Body of pancreas (tissue), 4 donors: ENCODE measurements at regions not wholly inside any gene's neighbourhood (a gene's known extent, or its start where the extent isn't known, plus 50 kb on each side); places are given as distances from the start of the nearest gene placed in this dataset.

ENCODE experiments used
- ATAC-seq: fragments of 150-250 bp; one replicate; pipeline ENCODE4 v1.9.1; 2016
- DNase-seq, 4 donors: peaks; one replicate each; pipeline ENCODE4 v3.0.0-alpha.2; 2019
- H3K27ac ChIP-seq, 4 donors: fragments of 200-600 bp; sonication (generic); 1 replicate in 3 of 4; 2 replicates in 1 of 4; pipeline versions ENCODE4 v1.5.1 to v1.6.1; 2016 to 2019; ENCODE audit warnings: mild to moderate bottlenecking in 1 of 4, mixed read lengths in 1 of 4, moderate library complexity in 1 of 4
- H3K27me3 ChIP-seq, 2 donors: fragments of 200-600 bp; sonication (generic); one replicate each; pipeline ENCODE4 v1.6.0; 2016; ENCODE audit warnings: mild to moderate bottlenecking in 1 of 2
- H3K36me3 ChIP-seq, 2 donors: fragments of 200-600 bp; sonication (generic); replicated peaks in 1 of 2; 2 replicates each; pipeline ENCODE4 v1.5.1; 2016; ENCODE audit warnings: low read depth in 2 of 2; ENCODE audit not compliant: insufficient read depth in 1 of 2
- H3K4me1 ChIP-seq: fragments of 200-600 bp; sonication (generic); one replicate; pipeline ENCODE4 v1.6.0; 2016
- H3K4me3 ChIP-seq, 2 donors: fragments of 200-600 bp; sonication (generic); 1 replicate in 1 of 2; 2 replicates in 1 of 2; pipeline ENCODE4 v1.5.1; 2016 to 2019
- H3K9me3 ChIP-seq, 3 donors: fragments of 200-600 bp; sonication (generic); 1 replicate in 2 of 3; 2 replicates in 1 of 3; pipeline ENCODE4 v1.5.1; 2016
- POLR2A ChIP-seq, 3 donors: fragments of 450-650 bp; IDR thresholded peaks; one replicate each; pipeline ENCODE4 v1.6.1; 2016; ENCODE audit warnings: antibody characterized with exemption in 3 of 3, mild to moderate bottlenecking in 2 of 3
- WGBS, 2 donors: methylation state at CpG; one replicate each; pipeline ENCODE4 v1.1.5; 2017; 5-methylcytosine and 5-hydroxymethylcytosine counted together
- intact Hi-C: fragments of 100-400 bp; cut with DNase I; formaldehyde crosslinking; loops from one replicate; pipeline ENCODE4 v1.15.1; 2023
- TF ChIP-seq, protein P1 (sequence below), 7 experiments: fragments of 450-650 bp in 4 of 7; fragments of 200-600 bp in 3 of 7; sonication (generic) in 3 of 7; IDR thresholded peaks; one replicate each; pipeline ENCODE4 v1.5.1; 2016 to 2019; ENCODE audit warnings: antibody characterized with exemption in 7 of 7

DNA sequence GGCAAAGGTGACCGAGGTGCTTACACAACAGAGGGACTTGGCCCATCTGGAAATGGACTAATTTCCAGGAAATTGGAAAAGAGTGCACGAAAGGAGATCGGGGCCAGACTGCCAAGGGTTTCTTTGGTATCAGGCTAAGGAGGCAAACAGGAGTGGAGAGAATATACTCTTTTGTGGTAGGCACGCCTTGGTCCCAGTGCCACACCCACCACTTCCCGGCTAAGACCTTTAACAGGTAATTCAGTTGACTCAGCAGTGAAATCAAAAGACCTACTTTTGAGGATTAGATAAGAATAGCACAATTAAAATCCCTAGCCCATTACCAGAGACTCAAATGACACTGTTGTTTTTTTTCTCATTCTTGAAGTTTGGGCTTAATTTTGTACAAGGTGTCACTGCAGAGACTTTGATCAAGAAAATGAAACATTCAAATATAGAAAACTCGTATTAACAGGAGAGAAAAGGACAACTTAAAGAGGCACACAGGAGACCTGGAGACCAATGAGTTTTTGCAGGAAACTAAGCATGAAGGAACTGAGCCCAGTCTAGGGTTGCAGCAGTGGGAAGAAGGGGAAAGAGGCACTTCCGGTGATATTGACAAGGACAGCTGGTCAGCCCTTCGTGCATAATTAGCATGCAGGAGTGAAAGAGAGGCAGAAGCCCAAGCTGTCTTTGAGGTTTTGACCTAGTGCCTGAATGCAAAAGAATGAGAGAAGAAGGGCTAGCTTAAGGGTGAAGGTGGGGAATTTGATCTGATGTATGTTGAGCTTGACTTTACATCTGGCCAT lies 265.5 kb upstream of the CCL2 start:
- intact Hi-C loops = no loop called here
- TF ChIP-seq POLR2A (IDR thresholded peaks at IDR 0.05) = no peak
- TF ChIP-seq, protein P1, sequence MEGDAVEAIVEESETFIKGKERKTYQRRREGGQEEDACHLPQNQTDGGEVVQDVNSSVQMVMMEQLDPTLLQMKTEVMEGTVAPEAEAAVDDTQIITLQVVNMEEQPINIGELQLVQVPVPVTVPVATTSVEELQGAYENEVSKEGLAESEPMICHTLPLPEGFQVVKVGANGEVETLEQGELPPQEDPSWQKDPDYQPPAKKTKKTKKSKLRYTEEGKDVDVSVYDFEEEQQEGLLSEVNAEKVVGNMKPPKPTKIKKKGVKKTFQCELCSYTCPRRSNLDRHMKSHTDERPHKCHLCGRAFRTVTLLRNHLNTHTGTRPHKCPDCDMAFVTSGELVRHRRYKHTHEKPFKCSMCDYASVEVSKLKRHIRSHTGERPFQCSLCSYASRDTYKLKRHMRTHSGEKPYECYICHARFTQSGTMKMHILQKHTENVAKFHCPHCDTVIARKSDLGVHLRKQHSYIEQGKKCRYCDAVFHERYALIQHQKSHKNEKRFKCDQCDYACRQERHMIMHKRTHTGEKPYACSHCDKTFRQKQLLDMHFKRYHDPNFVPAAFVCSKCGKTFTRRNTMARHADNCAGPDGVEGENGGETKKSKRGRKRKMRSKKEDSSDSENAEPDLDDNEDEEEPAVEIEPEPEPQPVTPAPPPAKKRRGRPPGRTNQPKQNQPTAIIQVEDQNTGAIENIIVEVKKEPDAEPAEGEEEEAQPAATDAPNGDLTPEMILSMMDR (IDR thresholded peaks at IDR 0.05) = no peak
- H3K4me3 ChIP-seq = no peak overlapping the region
- H3K27ac ChIP-seq = no peak overlapping the region
- H3K9me3 ChIP-seq = no peaks in the 10 kb centered on the region
- no peak for DNase-seq
- no peaks in the 10 kb centered on the region for H3K36me3 ChIP-seq
- no peaks in the 10 kb centered on the region for H3K4me1 ChIP-seq
- H3K27me3 ChIP-seq = no peaks in the 10 kb centered on the region
- 49 to 60% methylated on average over 8 of the region's 8 CpGs for WGBS, 2 donors
- ATAC-seq = no peak

GRCh38 chr17:33990943-33991706 lies 264.0 kb upstream of the CCL2 start:
- intact Hi-C loops = no loop called here
- no peaks in the 10 kb centered on the region for H3K27me3 ChIP-seq
- no peak for DNase-seq
- H3K4me1 ChIP-seq = no peaks in the 10 kb centered on the region
- no peak for ATAC-seq
- TF ChIP-seq, protein P1 (IDR thresholded peaks at IDR 0.05) = no peak
- no peak for TF ChIP-seq POLR2A (IDR thresholded peaks at IDR 0.05)
- no peak overlapping the region for H3K27ac ChIP-seq
- no peaks in the 10 kb centered on the region for H3K9me3 ChIP-seq
- WGBS, 2 donors = 66 to 67% methylated on average over 3 of the region's 3 CpGs
- H3K36me3 ChIP-seq = no peaks in the 10 kb centered on the region
- no peak overlapping the region for H3K4me3 ChIP-seq

DNA sequence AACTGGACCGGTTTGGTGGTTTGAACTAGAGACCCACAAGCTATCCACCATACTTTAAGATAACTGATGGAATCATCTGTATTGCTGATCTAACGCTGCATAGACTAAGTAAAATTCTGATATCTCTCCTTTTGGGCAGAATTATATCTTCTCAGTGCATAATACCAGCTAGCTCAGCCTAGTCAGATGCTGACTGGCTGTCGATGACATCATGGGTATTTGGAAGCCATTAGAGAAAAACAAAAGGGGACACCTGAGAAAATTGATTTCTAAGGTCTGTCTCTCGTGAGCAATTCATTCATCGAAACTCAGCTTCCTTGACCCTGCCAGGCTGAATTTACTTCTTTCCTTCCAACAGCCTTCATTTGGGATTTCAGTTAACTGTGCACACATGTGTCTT lies 263.0 kb upstream of the CCL2 start:
- ATAC-seq (no peak), DNase-seq (no peak)
- no peak for TF ChIP-seq POLR2A (IDR thresholded peaks at IDR 0.05)
- TF ChIP-seq, protein P1 (IDR thresholded peaks at IDR 0.05) = no peak
- H3K27ac ChIP-seq = no peak overlapping the region
- H3K36me3 ChIP-seq = no peaks in the 10 kb centered on the region
- WGBS, 2 donors = 49 to 50% methylated on average over 5 of the region's 5 CpGs
- no peaks in the 10 kb centered on the region for H3K9me3 ChIP-seq
- no peak overlapping the region for H3K4me3 ChIP-seq
- no peaks in the 10 kb centered on the region for H3K27me3 ChIP-seq
- no peaks in the 10 kb centered on the region for H3K4me1 ChIP-seq
- intact Hi-C loops = no loop called here

- ATAC-seq (no peak), DNase-seq (no peak)
- TF ChIP-seq, protein P1 (IDR thresholded peaks at IDR 0.05) = no peak
- no peak for TF ChIP-seq POLR2A (IDR thresholded peaks at IDR 0.05)
- H3K27me3 ChIP-seq = no peaks in the 10 kb centered on the region
- no peak overlapping the region for H3K4me3 ChIP-seq
- H3K36me3 ChIP-seq = no peaks in the 10 kb centered on the region
- H3K27ac ChIP-seq = no peak overlapping the region
- H3K4me1 ChIP-seq = no peaks in the 10 kb centered on the region
- no peaks in the 10 kb centered on the region for H3K9me3 ChIP-seq
- intact Hi-C loops = no loop called here
- WGBS, 2 donors = 13 to 23% methylated on average over 1 of the region's 1 CpG
Observed at GRCh38 chr17:34000639-34001038, 254.4 kb upstream of the CCL2 start.
